ENCODE measurements at regions not wholly inside any gene's neighbourhood (a gene's known extent, or its start where the extent isn't known, plus 50 kb on each side); places are given as distances from the start of the nearest gene placed in this dataset.

- peaks cover 15% of the 10 kb centered on the region; the same call in 2 of the 3 replicates for H3K36me3 Mint-ChIP-seq (ENCODE audit: low read depth)
- Histone ChIP-seq H2AFZ (no peak overlapping the region), H3K9me2 (ENCODE audit: insufficient read depth) (no peaks in the 10 kb centered on the region), H3K4me2 (no peak overlapping the region), H3K27me3 (ENCODE audit: insufficient read depth) (no peaks in the 10 kb centered on the region), H3F3A (replicated peaks; ENCODE audit: low read depth) (no peaks in the 10 kb centered on the region), H3K79me2 (replicated peaks; ENCODE audit: insufficient read depth) (no peaks in the 10 kb centered on the region), H3K36me3 (ENCODE audit: insufficient read depth) (no peaks in the 10 kb centered on the region), H3K27ac (ENCODE audit: low read depth) (no peak overlapping the region), H4K20me1 (replicated peaks; ENCODE audit: insufficient read depth) (no peaks in the 10 kb centered on the region), H3K4me1 (ENCODE audit: insufficient read depth) (no peaks in the 10 kb centered on the region), H3K4me3 (no peak overlapping the region)
- H3K9me3 Mint-ChIP-seq: peaks cover 20% of the 10 kb centered on the region; the same call in 2 of the 3 replicates
- H3K4me1 Mint-ChIP-seq: no peaks in the 10 kb centered on the region
- no peak overlapping the region for H3K27ac Mint-ChIP-seq
- TF ChIP-seq STAT1 (IDR thresholded peaks at IDR 0.05; ENCODE audit: unreplicated experiment) (no peak), CREB1 (CRISPR knock-in tag; IDR thresholded peaks at IDR 0.05; ENCODE audit: low read depth) (no peak), ZNF331 (CRISPR knock-in tag; IDR thresholded peaks at IDR 0.05; ENCODE audit: low read depth) (no peak), ETS1 (IDR thresholded peaks at IDR 0.05) (no peak), JUNB (IDR thresholded peaks at IDR 0.05; ENCODE audit: unreplicated experiment) (no peak), NANOG (IDR thresholded peaks at IDR 0.05; ENCODE audit: borderline replicate concordance) (no peak), CTCF (conservative IDR thresholded peaks at IDR 0.05; ENCODE audit: low read depth in 2 of 2) (no peak), EZH2phosphoT487 (IDR thresholded peaks at IDR 0.05; ENCODE audit: unreplicated experiment) (no peak), ZNF114 (CRISPR knock-in tag; IDR thresholded peaks at IDR 0.05) (no peak), REST (IDR thresholded peaks at IDR 0.05; ENCODE audit: unreplicated experiment) (no peak), POLR2AphosphoS5 (IDR thresholded peaks at IDR 0.05; ENCODE audit: low read depth) (no peak)
- no peak overlapping the region for H3K4me3 Mint-ChIP-seq
- ATAC-seq (no peak), DNase-seq (ENCODE audit: low spot score) (no peak)
- no peaks in the 10 kb centered on the region for H3K27me3 Mint-ChIP-seq (ENCODE audit: insufficient read depth, low read depth, poor library complexity)
Observed at GRCh38 chrX:42967681-42968300, 189.8 kb upstream of the PPP1R2C start.

Data from GM23338 (cell line).